HG03571 (cell line): ENCODE measurements at regions not wholly inside any gene's neighbourhood (a gene's known extent, or its start where the extent isn't known, plus 50 kb on each side); places are given as distances from the start of the nearest gene placed in this dataset.

Experiments
- ATAC-seq: cut with Tn5 transposase; IDR thresholded peaks from one replicate; pipeline ENCODE4 v1.9.1; 2021; ENCODE audit not compliant: unreplicated experiment

GRCh38 chr4:134421734-134422133 is 220.1 kb upstream of the PABPC4L start:
- no peak for ATAC-seq

- ATAC-seq, result no peak
Measured at GRCh38 chr4:134408897-134409296, 207.3 kb upstream of the PABPC4L start.

- ATAC-seq, result no peak
Measured at GRCh38 chr4:134401798-134402197, 200.2 kb upstream of the PABPC4L start.

- ATAC-seq, result no peak
Measured at GRCh38 chr4:134393592-134393991, 192.0 kb upstream of the PABPC4L start.

- no peak for ATAC-seq
Measured at GRCh38 chr4:134390319-134390718, 188.7 kb upstream of the PABPC4L start.

- no peak for ATAC-seq
Measured at GRCh38 chr4:134388351-134388750, 186.8 kb upstream of the PABPC4L start.

- ATAC-seq, result no peak
Measured at GRCh38 chr4:134382478-134383227, 181.1 kb upstream of the PABPC4L start.

- no peak for ATAC-seq
Measured at GRCh38 chr4:134375775-134376174, 174.2 kb upstream of the PABPC4L start.

- no peak for ATAC-seq
Measured at GRCh38 chr4:134365852-134366251, 164.3 kb upstream of the PABPC4L start.

- no peak for ATAC-seq
Measured at GRCh38 chr4:134364928-134365327, 163.3 kb upstream of the PABPC4L start.

GRCh38 chr4:134345244-134345643 is 143.7 kb upstream of the PABPC4L start:
- ATAC-seq, result no peak

- ATAC-seq, result no peak
Measured at GRCh38 chr4:134343656-134344055, 142.1 kb upstream of the PABPC4L start.

- no peak for ATAC-seq
Measured at GRCh38 chr4:134343081-134343480, 141.5 kb upstream of the PABPC4L start.

GRCh38 chr4:134337574-134337973 is 136.0 kb upstream of the PABPC4L start:
- no peak for ATAC-seq

GRCh38 chr4:134328741-134329140 is 127.2 kb upstream of the PABPC4L start:
- no peak for ATAC-seq

- no peak for ATAC-seq
Measured at GRCh38 chr4:134327274-134328122, 125.9 kb upstream of the PABPC4L start.

GRCh38 chr4:134326866-134327265 is 125.3 kb upstream of the PABPC4L start:
- no peak for ATAC-seq

GRCh38 chr4:134324179-134324578 is 122.6 kb upstream of the PABPC4L start:
- no peak for ATAC-seq

- ATAC-seq, result no peak
Measured at GRCh38 chr4:134320048-134320447, 118.5 kb upstream of the PABPC4L start.

- ATAC-seq, result no peak
Measured at GRCh38 chr4:134313591-134313990, 112.0 kb upstream of the PABPC4L start.

- ATAC-seq, result no peak
Measured at GRCh38 chr4:134309715-134310114, 108.1 kb upstream of the PABPC4L start.

- no peak for ATAC-seq
Measured at GRCh38 chr4:134308910-134309309, 107.3 kb upstream of the PABPC4L start.
